Skeletal muscle tissue (tissue), 3 donors: ENCODE measurements at regions not wholly inside any gene's neighbourhood (a gene's known extent, or its start where the extent isn't known, plus 50 kb on each side); places are given as distances from the start of the nearest gene placed in this dataset.

Experiments
- H3K27ac ChIP-seq: one replicate; pipeline ENCODE4 v1.7.0; 2013; ENCODE audit warnings: mild to moderate bottlenecking, low read depth, low read length, inconsistent platforms
- H3K27me3 ChIP-seq, 3 donors: one replicate each; pipeline ENCODE4 v1.7.0; 2013; ENCODE audit warnings: low read length in 3 of 3; ENCODE audit not compliant: control insufficient read depth in 3 of 3, insufficient read depth in 3 of 3
- H3K36me3 ChIP-seq, 3 donors: one replicate each; pipeline ENCODE4 v1.7.0; 2013; ENCODE audit warnings: low read length in 3 of 3; ENCODE audit not compliant: control insufficient read depth in 3 of 3, insufficient read depth in 3 of 3
- H3K4me1 ChIP-seq, 3 donors: one replicate each; pipeline ENCODE4 v1.7.0; 2013; ENCODE audit warnings: low read length in 3 of 3, mild to moderate bottlenecking in 3 of 3; ENCODE audit not compliant: control insufficient read depth in 3 of 3, insufficient read depth in 3 of 3
- H3K4me3 ChIP-seq, 3 donors: one replicate each; pipeline ENCODE4 v1.7.0; 2013; ENCODE audit warnings: low read length in 3 of 3
- H3K9ac ChIP-seq, 3 donors: one replicate each; pipeline ENCODE4 v1.7.0; 2013; ENCODE audit warnings: low read length in 3 of 3, mild to moderate bottlenecking in 3 of 3, moderate library complexity in 2 of 3, low read depth in 1 of 3
- H3K9me3 ChIP-seq, 3 donors: one replicate each; pipeline ENCODE4 v1.7.0; 2013; ENCODE audit warnings: low read length in 3 of 3; ENCODE audit not compliant: control insufficient read depth in 3 of 3
- donor health status: Osteomylitis.

GRCh38 chr12:67460388-67460787 is 188.2 kb upstream of the DYRK2 start:
- peaks cover 31 to 59% (median 37%) of the 10 kb centered on the region in 3 donors for H3K4me1 ChIP-seq
- no peaks in the 10 kb centered on the region for H3K9me3 ChIP-seq
- H3K27ac ChIP-seq: peak overlapping the region; percentile 70
- H3K9ac ChIP-seq: no peak overlapping the region
- H3K27me3 ChIP-seq: no peaks in the 10 kb centered on the region
- H3K36me3 ChIP-seq: no peaks in the 10 kb centered on the region
- H3K4me3 ChIP-seq: no peak overlapping the region

- Histone ChIP-seq H3K9ac (no peak overlapping the region), H3K4me3 (no peak overlapping the region), H3K4me1 (peaks cover 11 to 20% (median 20%) of the 10 kb centered on the region in 3 donors), H3K9me3 (no peaks in the 10 kb centered on the region), H3K27ac (no peak overlapping the region), H3K36me3 (no peaks in the 10 kb centered on the region), H3K27me3 (no peaks in the 10 kb centered on the region)
Measured at GRCh38 chr12:67468549-67469245, 179.8 kb upstream of the DYRK2 start.

- H3K36me3 ChIP-seq: no peaks in the 10 kb centered on the region
- no peak overlapping the region for H3K4me3 ChIP-seq
- H3K9ac ChIP-seq: no peak overlapping the region
- H3K27me3 ChIP-seq: no peaks in the 10 kb centered on the region
- no peaks in the 10 kb centered on the region for H3K9me3 ChIP-seq
- H3K27ac ChIP-seq: no peak overlapping the region
- H3K4me1 ChIP-seq: peaks cover 11 to 20% (median 18%) of the 10 kb centered on the region in 3 donors
Measured at GRCh38 chr12:67469666-67470065, 178.9 kb upstream of the DYRK2 start.

DNA sequence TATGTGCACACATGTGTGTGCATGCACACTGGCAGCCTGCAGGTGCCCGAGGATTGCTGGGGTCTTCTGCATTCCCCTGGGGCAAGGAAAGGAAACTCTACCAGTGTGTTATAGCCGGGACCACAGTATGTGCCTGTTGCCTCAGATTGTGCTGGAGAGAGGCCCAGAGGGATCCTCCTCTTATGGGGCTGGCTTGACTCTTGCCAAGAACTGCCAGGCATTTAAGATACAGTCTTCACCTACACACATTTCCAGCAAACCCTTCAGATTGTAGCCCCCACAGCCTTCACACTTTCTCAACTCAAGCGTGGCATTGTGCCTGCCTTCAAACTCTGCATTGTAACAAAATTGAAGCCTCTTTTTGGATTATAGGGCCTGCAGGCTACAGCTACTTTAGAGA is 176.7 kb upstream of the DYRK2 start:
- peak overlapping the region; percentile 73 for H3K27ac ChIP-seq
- H3K9ac ChIP-seq: peak overlapping the region in 2 of 3 donors; percentile 15 to 16

GRCh38 chr12:67472539-67472938 is 176.0 kb upstream of the DYRK2 start:
- Histone ChIP-seq H3K9me3 (no peaks in the 10 kb centered on the region), H3K27ac (peak overlapping the region; percentile 73), H3K4me3 (peak overlapping the region in 1 of 3 donors; percentile 9), H3K36me3 (no peaks in the 10 kb centered on the region), H3K4me1 (peaks cover 11 to 20% (median 18%) of the 10 kb centered on the region in 3 donors), H3K9ac (peak overlapping the region in 2 of 3 donors; percentile 41 to 46), H3K27me3 (no peaks in the 10 kb centered on the region)

More for the DNA sequence above, 176.7 kb upstream of the DYRK2 start:
- H3K9me3 ChIP-seq: no peaks in the 10 kb centered on the region
- H3K27me3 ChIP-seq: no peaks in the 10 kb centered on the region
- H3K36me3 ChIP-seq: no peaks in the 10 kb centered on the region
- H3K4me3 ChIP-seq: peak overlapping the region in 1 of 3 donors; percentile 23
- peaks cover 11 to 20% (median 18%) of the 10 kb centered on the region in 3 donors for H3K4me1 ChIP-seq

- Histone ChIP-seq H3K4me3 (no peak overlapping the region), H3K4me1 (peaks cover 11 to 15% (median 13%) of the 10 kb centered on the region in 3 donors), H3K36me3 (no peaks in the 10 kb centered on the region), H3K9me3 (no peaks in the 10 kb centered on the region), H3K27me3 (no peaks in the 10 kb centered on the region), H3K27ac (no peak overlapping the region), H3K9ac (no peak overlapping the region)
Measured at GRCh38 chr12:67474934-67475620, 173.5 kb upstream of the DYRK2 start.

GRCh38 chr12:67475725-67476124 is 172.8 kb upstream of the DYRK2 start:
- H3K9ac ChIP-seq: no peak overlapping the region
- H3K27me3 ChIP-seq: no peaks in the 10 kb centered on the region
- H3K27ac ChIP-seq: no peak overlapping the region
- no peaks in the 10 kb centered on the region for H3K9me3 ChIP-seq
- H3K36me3 ChIP-seq: no peaks in the 10 kb centered on the region
- no peak overlapping the region for H3K4me3 ChIP-seq
- peaks cover 11 to 15% (median 13%) of the 10 kb centered on the region in 3 donors for H3K4me1 ChIP-seq

- H3K9ac ChIP-seq: no peak overlapping the region
- no peaks in the 10 kb centered on the region for H3K36me3 ChIP-seq
- H3K4me3 ChIP-seq: no peak overlapping the region
- H3K4me1 ChIP-seq: peaks cover under 1 to 5% (median 2%) of the 10 kb centered on the region in 3 donors
- no peaks in the 10 kb centered on the region for H3K27me3 ChIP-seq
- H3K27ac ChIP-seq: no peak overlapping the region
- no peaks in the 10 kb centered on the region for H3K9me3 ChIP-seq
Measured at GRCh38 chr12:67477681-67478265, 170.8 kb upstream of the DYRK2 start.

DNA sequence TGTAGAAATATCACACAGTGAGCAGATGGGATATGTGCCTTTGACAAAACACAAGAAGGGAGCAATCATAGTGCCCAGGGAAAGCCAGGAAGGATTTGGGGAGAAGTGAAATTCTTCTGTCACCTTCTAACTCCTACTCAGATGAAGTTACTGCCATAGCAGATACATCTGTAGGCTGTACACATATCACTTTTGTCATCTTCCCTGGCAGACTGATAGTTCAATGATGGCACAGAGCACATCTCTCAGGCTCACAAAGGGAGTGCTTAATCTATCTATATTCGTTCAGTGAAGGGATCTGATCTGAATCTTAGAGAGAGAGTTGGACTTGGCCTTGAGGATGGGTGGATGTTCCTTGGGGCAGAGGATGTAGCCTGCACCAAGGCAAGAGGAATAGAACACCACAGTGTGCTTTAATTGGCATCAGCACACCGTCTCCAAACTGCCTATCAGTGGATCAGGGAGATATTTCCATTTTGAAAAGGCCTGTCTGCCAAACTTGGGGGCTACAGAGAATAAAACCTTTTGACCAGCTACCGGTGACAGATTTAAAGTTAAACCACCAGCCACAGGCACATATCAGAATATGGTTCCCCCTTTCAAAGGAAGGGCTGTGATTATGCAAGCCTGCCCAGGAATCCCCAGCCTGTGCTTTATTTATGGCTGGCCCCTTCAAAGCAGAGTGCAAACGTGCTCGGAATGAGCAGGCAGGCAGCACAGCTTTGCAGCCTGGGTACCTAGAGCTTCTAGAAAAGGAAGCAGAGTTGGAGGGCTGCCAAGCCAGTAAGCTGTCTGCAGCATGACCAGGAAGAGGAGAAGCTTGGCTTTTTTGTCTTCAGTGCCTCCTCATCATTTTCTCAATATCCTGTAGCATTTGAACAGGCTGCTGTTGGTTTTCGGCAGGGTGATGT is 165.5 kb upstream of the DYRK2 start:
- Histone ChIP-seq H3K4me1 (peaks cover 9 to 18% (median 10%) of the 10 kb centered on the region in 3 donors), H3K27ac (peak overlapping the region; percentile 51), H3K27me3 (no peaks in the 10 kb centered on the region), H3K9me3 (no peaks in the 10 kb centered on the region), H3K36me3 (no peaks in the 10 kb centered on the region), H3K9ac (peak overlapping the region in 1 of 3 donors; percentile 38), H3K4me3 (peak overlapping the region in 1 of 3 donors; percentile 29)
